K562 (cell line): ENCODE measurements at regions not wholly inside any gene's neighbourhood (a gene's known extent, or its start where the extent isn't known, plus 50 kb on each side); places are given as distances from the start of the nearest gene placed in this dataset.

Experiments used
- HNRNPUL1 ChIP-seq: fragments of 200-400 bp; formaldehyde crosslinking; IDR thresholded peaks from 2 replicates; pipeline ENCODE4 v1.6.1; 2017; ENCODE audit warnings: low read length
- KLF1 ChIP-seq: fragments of 450-650 bp; IDR thresholded peaks from 2 replicates; pipeline ENCODE4 v1.6.1; 2016; ENCODE audit warnings: missing genetic modification characterization, missing compliant biosample characterization
- POLR2AphosphoS5 ChIP-seq: IDR thresholded peaks from 2 replicates; pipeline ENCODE4 v1.6.1; 2011; ENCODE audit warnings: mild to moderate bottlenecking, low read depth, low read length, moderate library complexity; ENCODE audit not compliant: control insufficient read depth, insufficient read depth
- SMC3 ChIP-seq: conservative IDR thresholded peaks from 2 replicates; pipeline ENCODE4 v1.6.1; 2011; ENCODE audit warnings: low read depth, low read length, improper control_type of control experiment; ENCODE audit not compliant: insufficient read depth

GRCh38 chr18:28350821-28351220, 173.9 kb upstream of the CDH2 start:
- no peak for TF ChIP-seq POLR2AphosphoS5
- TF ChIP-seq SMC3, result no peak
- TF ChIP-seq KLF1 (tag), result no peak
- TF ChIP-seq HNRNPUL1, result no peak
